Ovary (tissue), 7 donors: ENCODE measurements at regions not wholly inside any gene's neighbourhood (a gene's known extent, or its start where the extent isn't known, plus 50 kb on each side); places are given as distances from the start of the nearest gene placed in this dataset.
A peak's percentile ranks its signal among the peaks of the same experiment; 100 is the strongest.

ENCODE experiments used
- DNase-seq, 5 donors: peaks; one replicate each; pipeline ENCODE4 v3.0.0-alpha.2; 2019 to 2020
- H3K27ac ChIP-seq, 2 donors: fragments of 200-600 bp; one replicate each; pipeline versions ENCODE4 v1.5.1 to v1.8.0; 2019 to 2022
- H3K27me3 ChIP-seq: fragments of 200-600 bp; one replicate; pipeline ENCODE4 v1.8.0; 2022
- H3K36me3 ChIP-seq: fragments of 200-600 bp; sonication (generic); one replicate; pipeline ENCODE4 v1.5.1; 2019
- H3K4me1 ChIP-seq: one replicate; pipeline ENCODE4 v1.8.1; 2013; ENCODE audit warnings: mild to moderate bottlenecking, moderate library complexity; ENCODE audit not compliant: insufficient read depth
- H3K4me3 ChIP-seq: fragments of 200-600 bp; sonication (generic); one replicate; pipeline ENCODE4 v1.5.1; 2017
- H3K9me3 ChIP-seq, 2 donors: fragments of 200-600 bp in 1 of 2; sonication (generic) in 1 of 2; one replicate each; pipeline versions ENCODE4 v1.5.1 to v1.8.1; 2013 to 2019; ENCODE audit warnings: mild to moderate bottlenecking in 1 of 2, moderate library complexity in 1 of 2
- EP300 ChIP-seq: sonication (generic); formaldehyde crosslinking; IDR thresholded peaks from one replicate; pipeline ENCODE4 v1.6.1; 2017; ENCODE audit warnings: antibody characterized with exemption
- POLR2A ChIP-seq: fragments of 450-650 bp; IDR thresholded peaks from one replicate; pipeline ENCODE4 v1.6.1; 2017; ENCODE audit warnings: antibody characterized with exemption, mild to moderate bottlenecking, moderate library complexity
- WGBS, 3 donors: extraction: QIAGEN DNeasy Blood & Tissue Kit in 1 of 3; methylation state at CpG; one replicate each; pipeline versions ENCODE4 v1.1.5 to v1.1.7; 2013 to 2017; 5-methylcytosine and 5-hydroxymethylcytosine counted together
- intact Hi-C, 4 donors: fragments of 100-400 bp; cut with DNase I; formaldehyde crosslinking; loops; one replicate each; pipeline versions ENCODE4 v1.11.0 to v1.15.1; 2022 to 2023
- TF ChIP-seq, protein P1 (sequence below), 3 donors: fragments of 450-650 bp in 2 of 3; fragments of 200-600 bp in 1 of 3; IDR thresholded peaks; one replicate each; pipeline versions ENCODE4 v1.5.1 to v1.8.0; 2016 to 2022; ENCODE audit warnings: antibody characterized with exemption in 3 of 3, mild to moderate bottlenecking in 1 of 3
- donor health status: DM: no; HTN: no; CAD: no; lungs with moderate emphysema.
- donor health status: DM: no; HTN: no; CAD: no.
- donor health status: Bipolar disorder and iron deficiency.
- donor health status: DM: no; HTN: no; CAD: no.
- donor health status: DM: yes; HTN: yes; CAD: no.

DNA sequence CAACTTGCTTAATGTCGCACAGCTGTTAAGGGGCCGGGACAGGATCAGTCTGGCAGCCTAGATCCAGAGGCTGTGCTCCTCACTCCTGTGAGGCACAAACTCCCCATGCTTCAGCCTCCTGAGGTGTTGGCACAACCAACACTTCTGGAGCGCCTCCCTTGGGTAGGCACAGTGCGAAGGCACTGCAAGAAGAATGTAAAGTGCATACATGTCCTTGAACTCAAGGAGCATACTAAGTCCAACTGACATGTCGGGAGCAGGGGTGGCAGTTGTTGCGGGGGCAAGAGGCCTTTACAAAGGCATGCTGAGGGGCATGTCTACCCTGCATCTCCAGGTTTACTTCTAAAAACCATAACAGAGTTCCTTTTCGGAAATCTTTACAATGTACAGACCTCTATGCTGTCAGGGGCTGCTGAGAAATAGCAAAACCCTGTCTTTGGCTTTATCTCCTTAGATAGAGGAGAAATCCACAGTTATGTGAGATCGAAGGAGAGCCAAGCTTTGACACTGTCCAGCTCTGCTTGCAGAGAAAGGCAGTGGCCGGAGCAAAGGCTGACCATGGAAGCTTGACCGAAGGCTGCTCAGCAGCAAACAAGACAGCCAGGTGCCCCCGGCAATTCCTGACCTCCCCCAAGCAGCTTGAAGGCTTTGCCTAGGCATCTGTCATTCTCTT, 93.9 kb downstream of the CDC7 start:
- intact Hi-C loops = no loop called here
- no peaks in the 10 kb centered on the region for H3K36me3 ChIP-seq
- H3K4me3 ChIP-seq = no peak overlapping the region
- 52 to 61% (median 57%) methylated on average over 11 of the region's 11 CpGs for WGBS, 3 donors
- H3K27me3 ChIP-seq = no peaks in the 10 kb centered on the region
- H3K4me1 ChIP-seq = peaks cover 23% of the 10 kb centered on the region
- DNase-seq = peak in 1 of 5 donors; percentile 31
- TF ChIP-seq, protein P1, sequence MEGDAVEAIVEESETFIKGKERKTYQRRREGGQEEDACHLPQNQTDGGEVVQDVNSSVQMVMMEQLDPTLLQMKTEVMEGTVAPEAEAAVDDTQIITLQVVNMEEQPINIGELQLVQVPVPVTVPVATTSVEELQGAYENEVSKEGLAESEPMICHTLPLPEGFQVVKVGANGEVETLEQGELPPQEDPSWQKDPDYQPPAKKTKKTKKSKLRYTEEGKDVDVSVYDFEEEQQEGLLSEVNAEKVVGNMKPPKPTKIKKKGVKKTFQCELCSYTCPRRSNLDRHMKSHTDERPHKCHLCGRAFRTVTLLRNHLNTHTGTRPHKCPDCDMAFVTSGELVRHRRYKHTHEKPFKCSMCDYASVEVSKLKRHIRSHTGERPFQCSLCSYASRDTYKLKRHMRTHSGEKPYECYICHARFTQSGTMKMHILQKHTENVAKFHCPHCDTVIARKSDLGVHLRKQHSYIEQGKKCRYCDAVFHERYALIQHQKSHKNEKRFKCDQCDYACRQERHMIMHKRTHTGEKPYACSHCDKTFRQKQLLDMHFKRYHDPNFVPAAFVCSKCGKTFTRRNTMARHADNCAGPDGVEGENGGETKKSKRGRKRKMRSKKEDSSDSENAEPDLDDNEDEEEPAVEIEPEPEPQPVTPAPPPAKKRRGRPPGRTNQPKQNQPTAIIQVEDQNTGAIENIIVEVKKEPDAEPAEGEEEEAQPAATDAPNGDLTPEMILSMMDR (IDR thresholded peaks at IDR 0.05) = no peak
- no peak for TF ChIP-seq POLR2A
- TF ChIP-seq EP300 = no peak
- no peaks in the 10 kb centered on the region for H3K9me3 ChIP-seq
- H3K27ac ChIP-seq = no peak overlapping the region

DNA sequence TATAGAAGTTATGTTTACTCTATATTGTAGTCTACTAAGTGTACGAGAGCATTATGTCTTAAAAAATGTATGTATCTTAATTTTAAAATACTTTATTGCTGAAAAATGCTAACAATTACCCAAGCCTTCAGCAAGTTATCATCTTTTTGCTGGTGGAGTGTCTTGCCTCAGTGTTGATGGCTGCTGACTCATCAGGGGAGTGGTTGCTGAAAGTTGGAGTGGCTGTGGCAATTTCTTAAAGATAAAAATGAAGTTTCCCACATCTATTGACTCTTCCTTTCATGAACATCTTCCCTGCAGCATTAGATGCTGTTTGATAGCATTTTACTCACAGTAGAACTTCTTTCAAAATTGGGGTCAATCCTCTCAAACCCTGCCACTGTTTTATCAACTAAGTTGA, 95.8 kb downstream of the CDC7 start:
- intact Hi-C loops = no loop called here
- H3K4me3 ChIP-seq = no peak overlapping the region
- H3K9me3 ChIP-seq = no peaks in the 10 kb centered on the region
- TF ChIP-seq POLR2A (no peak), EP300 (no peak)
- TF ChIP-seq, protein P1 (IDR thresholded peaks at IDR 0.05) = no peak
- DNase-seq = peak in 1 of 5 donors; percentile 56
- H3K4me1 ChIP-seq = peaks cover 12% of the 10 kb centered on the region
- WGBS, 3 donors = 28 to 75% (median 56%) methylated on average over 1 of the region's 1 CpG
- no peak overlapping the region for H3K27ac ChIP-seq
- no peaks in the 10 kb centered on the region for H3K36me3 ChIP-seq
- H3K27me3 ChIP-seq = no peaks in the 10 kb centered on the region

DNA sequence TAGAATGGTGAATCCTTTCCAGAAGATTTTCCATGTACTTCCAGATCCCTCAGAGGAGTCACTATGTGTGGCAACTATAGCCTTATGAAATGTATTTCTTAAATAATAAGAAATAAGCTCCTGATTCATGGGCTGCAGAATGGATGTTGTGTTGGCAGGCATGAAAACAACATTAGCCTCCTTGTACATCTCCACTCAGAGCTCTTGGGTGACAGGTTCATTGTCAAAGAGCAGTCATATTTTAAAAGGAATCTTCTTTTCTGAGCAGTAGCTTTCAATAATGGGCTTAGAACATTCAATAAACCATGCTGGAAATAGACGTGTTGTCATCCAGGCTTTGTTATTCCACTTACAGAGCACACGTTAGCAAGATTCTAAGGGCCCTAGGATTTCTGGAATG, 96.6 kb downstream of the CDC7 start:
- WGBS, 3 donors = 65 to 93% (median 91%) methylated on average over 2 of the region's 2 CpGs
- H3K27ac ChIP-seq = no peak overlapping the region
- TF ChIP-seq, protein P1 (IDR thresholded peaks at IDR 0.05) = no peak
- TF ChIP-seq EP300 = no peak
- no peak for TF ChIP-seq POLR2A

DNA sequence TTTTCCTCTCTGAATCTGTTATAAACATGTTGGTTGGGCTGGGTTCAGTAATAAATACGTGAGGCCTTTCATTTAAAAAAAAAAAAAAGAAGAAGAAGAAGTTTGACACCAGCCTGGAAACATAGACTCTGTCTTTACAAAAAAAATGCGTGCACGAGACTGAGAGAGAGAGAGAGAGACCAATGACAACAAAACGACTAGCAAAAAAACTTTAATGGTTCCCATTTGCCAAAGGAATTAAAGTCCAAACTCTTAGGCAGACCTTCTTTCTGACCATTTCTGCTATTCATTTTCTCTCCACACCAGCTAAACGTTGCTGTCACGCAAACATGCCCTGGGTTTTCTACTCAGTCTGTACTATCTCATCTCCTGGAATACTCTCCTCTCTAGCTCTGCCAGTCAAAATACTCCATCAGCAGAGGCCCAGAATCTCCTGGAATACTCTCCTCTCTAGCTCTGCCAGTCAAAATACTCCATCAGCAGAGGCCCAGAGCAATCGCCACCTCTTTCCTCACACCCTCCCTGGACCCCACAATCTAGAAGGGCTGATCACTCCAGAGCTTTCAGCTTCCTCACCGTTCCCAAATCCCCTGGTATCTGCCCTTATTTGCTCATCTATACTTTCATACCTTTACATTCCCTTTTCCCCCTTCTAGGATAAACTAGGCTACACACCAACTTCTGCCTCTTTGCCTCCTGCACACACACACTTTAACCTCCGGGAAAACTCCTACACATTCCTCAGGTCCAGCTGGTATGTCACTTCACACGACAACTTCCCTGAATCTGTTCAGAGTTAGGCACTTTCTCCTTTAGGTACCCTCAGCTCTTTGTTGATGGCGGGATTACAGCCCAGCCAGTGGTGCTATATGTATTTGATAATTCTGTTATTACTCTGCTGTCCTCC, 100.0 kb downstream of the CDC7 start:
- H3K9me3 ChIP-seq = no peaks in the 10 kb centered on the region
- intact Hi-C loops = no loop called here
- WGBS, 3 donors = 58 to 66% (median 63%) methylated on average over 11 of the region's 11 CpGs
- no peaks in the 10 kb centered on the region for H3K27me3 ChIP-seq
- H3K36me3 ChIP-seq = no peaks in the 10 kb centered on the region
- TF ChIP-seq EP300 (no peak), POLR2A (no peak)
- TF ChIP-seq, protein P1 (IDR thresholded peaks at IDR 0.05) = no peak
- DNase-seq = no peak
- no peak overlapping the region for H3K4me3 ChIP-seq
- H3K4me1 ChIP-seq = peaks cover 6% of the 10 kb centered on the region
- no peak overlapping the region for H3K27ac ChIP-seq

More for the DNA sequence above, 96.6 kb downstream of the CDC7 start:
- no peaks in the 10 kb centered on the region for H3K9me3 ChIP-seq
- no peak overlapping the region for H3K4me3 ChIP-seq
- H3K4me1 ChIP-seq = peaks cover 12% of the 10 kb centered on the region
- DNase-seq = no peak
- H3K27me3 ChIP-seq = no peaks in the 10 kb centered on the region
- intact Hi-C loops = no loop called here
- no peaks in the 10 kb centered on the region for H3K36me3 ChIP-seq
